Left ventricle myocardium inferior (tissue), 1 donor: ENCODE measurements at regions not wholly inside any gene's neighbourhood (a gene's known extent, or its start where the extent isn't known, plus 50 kb on each side); places are given as distances from the start of the nearest gene placed in this dataset.
A peak's percentile ranks its signal among the peaks of the same experiment; 100 is the strongest.

Experiments used
- DNase-seq: peaks from one replicate; pipeline ENCODE4 v3.0.0-alpha.2; 2020
- H3K27ac ChIP-seq: fragments of 200-600 bp; replicated peaks from 2 replicates; pipeline ENCODE4 v1.8.0; 2021
- H3K27me3 ChIP-seq: fragments of 200-600 bp; 2 replicates; pipeline ENCODE4 v1.8.0; 2021; ENCODE audit warnings: low read depth
- H3K36me3 ChIP-seq: fragments of 200-600 bp; 2 replicates; pipeline ENCODE4 v1.8.0; 2021
- H3K4me1 ChIP-seq: fragments of 200-600 bp; 2 replicates; pipeline ENCODE4 v1.8.0; 2021
- H3K4me3 ChIP-seq: fragments of 200-600 bp; 2 replicates; pipeline ENCODE4 v1.8.0; 2021; ENCODE audit warnings: mild to moderate bottlenecking, moderate library complexity
- H3K9me3 ChIP-seq: fragments of 200-600 bp; replicated peaks from 2 replicates; pipeline ENCODE4 v1.8.0; 2021
- intact Hi-C: fragments of 100-400 bp; cut with micrococcal nuclease; formaldehyde crosslinking; loops from one replicate; pipeline ENCODE4 v1.11.0; 2022
- TF ChIP-seq, protein P1 (sequence below): fragments of 200-600 bp; IDR thresholded peaks from 2 replicates; pipeline ENCODE4 v1.8.0; 2021; ENCODE audit warnings: antibody characterized with exemption, mild to moderate bottlenecking, borderline replicate concordance
- donor health status: DM: no; HTN: yes; CAD: no; lungs with severe emphysema.

DNA sequence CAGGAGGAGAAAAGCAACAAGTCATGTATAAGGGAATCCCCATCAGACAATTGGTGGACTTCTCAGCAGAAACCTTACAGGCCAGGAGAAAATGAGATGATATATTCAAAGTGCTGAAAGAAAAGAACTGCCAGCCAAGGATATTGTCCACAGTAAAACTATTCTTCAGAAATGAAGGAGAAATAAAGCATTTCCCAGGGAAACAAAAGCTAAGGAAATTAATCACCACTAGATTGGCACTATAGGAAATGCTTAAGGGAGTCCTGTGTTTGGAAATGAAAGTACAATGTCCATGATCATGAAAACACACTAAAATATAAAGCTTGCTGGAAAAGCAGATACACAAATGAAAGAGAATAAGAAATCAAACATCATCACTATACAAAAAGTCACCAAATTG lies 282.0 kb downstream of the BLID start:
- TF ChIP-seq, protein P1, sequence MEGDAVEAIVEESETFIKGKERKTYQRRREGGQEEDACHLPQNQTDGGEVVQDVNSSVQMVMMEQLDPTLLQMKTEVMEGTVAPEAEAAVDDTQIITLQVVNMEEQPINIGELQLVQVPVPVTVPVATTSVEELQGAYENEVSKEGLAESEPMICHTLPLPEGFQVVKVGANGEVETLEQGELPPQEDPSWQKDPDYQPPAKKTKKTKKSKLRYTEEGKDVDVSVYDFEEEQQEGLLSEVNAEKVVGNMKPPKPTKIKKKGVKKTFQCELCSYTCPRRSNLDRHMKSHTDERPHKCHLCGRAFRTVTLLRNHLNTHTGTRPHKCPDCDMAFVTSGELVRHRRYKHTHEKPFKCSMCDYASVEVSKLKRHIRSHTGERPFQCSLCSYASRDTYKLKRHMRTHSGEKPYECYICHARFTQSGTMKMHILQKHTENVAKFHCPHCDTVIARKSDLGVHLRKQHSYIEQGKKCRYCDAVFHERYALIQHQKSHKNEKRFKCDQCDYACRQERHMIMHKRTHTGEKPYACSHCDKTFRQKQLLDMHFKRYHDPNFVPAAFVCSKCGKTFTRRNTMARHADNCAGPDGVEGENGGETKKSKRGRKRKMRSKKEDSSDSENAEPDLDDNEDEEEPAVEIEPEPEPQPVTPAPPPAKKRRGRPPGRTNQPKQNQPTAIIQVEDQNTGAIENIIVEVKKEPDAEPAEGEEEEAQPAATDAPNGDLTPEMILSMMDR: no peak
- Histone ChIP-seq H3K36me3 (peaks cover 4% of the 10 kb centered on the region), H3K9me3 (peaks cover 61% of the 10 kb centered on the region), H3K4me3 (no peak overlapping the region), H3K4me1 (no peaks in the 10 kb centered on the region), H3K27me3 (no peaks in the 10 kb centered on the region), H3K27ac (no peak overlapping the region)
- DNase-seq: no peak
- intact Hi-C loops: no loop called here

DNA sequence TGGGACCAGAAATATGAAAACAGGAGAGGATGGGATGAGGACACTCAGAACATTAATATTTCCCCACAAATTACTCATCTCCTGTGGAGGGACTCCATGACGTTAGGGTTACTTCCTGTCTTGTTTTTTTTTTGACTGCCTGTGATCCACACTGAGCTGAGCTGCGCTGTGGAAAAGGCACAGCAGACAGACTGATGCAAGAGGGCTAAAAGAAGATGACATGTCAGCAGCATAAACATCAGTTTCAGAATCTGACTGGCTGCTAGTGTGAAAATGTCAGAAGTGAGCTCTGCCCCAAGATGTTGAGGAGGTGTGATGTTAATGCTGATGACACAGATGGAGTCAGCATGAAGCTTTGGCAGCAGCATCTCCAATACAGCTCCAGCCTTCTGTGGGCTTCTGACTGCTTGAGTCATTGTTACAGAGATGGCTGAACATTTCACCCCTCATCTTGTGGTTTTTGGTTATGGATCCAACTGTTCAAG lies 286.8 kb downstream of the BLID start:
- no peak for DNase-seq
- Histone ChIP-seq H3K9me3 (peaks cover 25% of the 10 kb centered on the region), H3K27me3 (no peaks in the 10 kb centered on the region), H3K4me3 (no peak overlapping the region), H3K4me1 (no peaks in the 10 kb centered on the region), H3K36me3 (peaks cover 4% of the 10 kb centered on the region), H3K27ac (peak overlapping the region; percentile 34)
- TF ChIP-seq, protein P1: no peak
- intact Hi-C loops: no loop called here

DNA sequence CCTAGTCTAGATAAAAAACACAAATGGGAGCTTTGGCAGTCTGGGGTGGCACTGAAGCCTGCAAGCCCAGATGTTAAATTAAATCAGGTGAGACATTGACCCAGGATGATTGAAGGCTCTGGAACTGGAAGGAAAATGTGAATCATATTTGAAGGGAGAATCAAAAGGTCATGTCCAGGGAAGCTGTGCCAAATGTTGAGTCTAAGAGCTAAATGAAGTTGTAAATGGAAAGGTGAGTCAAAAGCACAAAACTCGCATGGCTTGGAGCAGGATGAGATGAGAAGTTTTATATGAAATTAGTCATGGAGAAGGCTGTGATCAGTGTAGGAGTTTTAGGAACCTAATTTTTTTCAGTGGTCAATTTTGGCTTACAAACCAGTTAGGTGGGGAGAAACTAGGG lies 301.1 kb downstream of the BLID start:
- peaks cover 50% of the 10 kb centered on the region for H3K9me3 ChIP-seq

DNA sequence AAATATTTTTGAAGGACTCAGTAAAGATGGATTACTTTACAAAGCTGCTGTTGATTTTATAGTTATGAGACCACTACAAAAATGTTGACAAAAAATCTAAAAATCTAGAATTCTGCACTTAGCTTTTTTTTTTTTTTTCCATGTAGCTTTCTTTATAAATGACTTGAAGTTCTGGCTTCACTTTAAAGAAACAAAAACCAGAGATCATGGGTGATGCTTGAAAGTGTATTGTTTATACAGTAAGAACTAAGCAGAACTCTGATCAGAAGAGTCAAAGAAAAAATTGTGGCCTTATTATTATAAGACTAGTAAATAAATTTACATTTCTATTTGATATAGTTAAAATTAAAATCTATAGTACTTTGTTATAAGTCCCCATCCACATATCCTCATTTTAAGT lies 301.7 kb downstream of the BLID start:
- no peak for DNase-seq
- Histone ChIP-seq H3K4me3 (no peak overlapping the region), H3K36me3 (no peaks in the 10 kb centered on the region), H3K4me1 (no peaks in the 10 kb centered on the region), H3K27me3 (no peaks in the 10 kb centered on the region), H3K27ac (no peak overlapping the region), H3K9me3 (peaks cover 48% of the 10 kb centered on the region)
- intact Hi-C loops: no loop called here
- TF ChIP-seq, protein P1: no peak

More for the DNA sequence above, 301.1 kb downstream of the BLID start:
- H3K4me3 ChIP-seq: no peak overlapping the region
- H3K27ac ChIP-seq: no peak overlapping the region
- no peaks in the 10 kb centered on the region for H3K36me3 ChIP-seq
- TF ChIP-seq, protein P1: no peak
- intact Hi-C loops: no loop called here
- no peaks in the 10 kb centered on the region for H3K4me1 ChIP-seq
- H3K27me3 ChIP-seq: no peaks in the 10 kb centered on the region
- no peak for DNase-seq

DNA sequence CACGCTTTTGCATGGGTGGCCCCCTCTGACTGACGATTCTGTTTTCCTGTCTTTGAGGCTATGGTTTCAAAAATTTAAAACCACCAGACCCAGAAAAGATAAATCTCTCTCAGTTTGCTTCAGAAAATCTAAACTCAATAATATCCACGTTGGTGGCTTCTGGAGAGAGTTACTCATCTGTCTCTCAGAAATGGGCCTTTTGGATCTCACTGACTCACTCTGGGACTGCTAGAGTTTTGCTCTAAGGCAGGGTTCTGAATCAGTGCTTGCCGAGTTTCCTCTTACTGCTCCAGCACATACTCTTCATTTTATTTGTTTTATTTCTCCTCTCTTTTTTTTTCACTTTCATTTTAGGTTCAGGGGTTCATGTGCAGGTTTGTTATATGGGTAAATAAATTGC lies 305.7 kb downstream of the BLID start:
- no peak for DNase-seq
- intact Hi-C loops: no loop called here
- no peak overlapping the region for H3K4me3 ChIP-seq
- peaks cover 31% of the 10 kb centered on the region for H3K9me3 ChIP-seq
- no peak overlapping the region for H3K27ac ChIP-seq
- H3K27me3 ChIP-seq: no peaks in the 10 kb centered on the region
- no peaks in the 10 kb centered on the region for H3K36me3 ChIP-seq
- no peaks in the 10 kb centered on the region for H3K4me1 ChIP-seq
- TF ChIP-seq, protein P1: no peak

DNA sequence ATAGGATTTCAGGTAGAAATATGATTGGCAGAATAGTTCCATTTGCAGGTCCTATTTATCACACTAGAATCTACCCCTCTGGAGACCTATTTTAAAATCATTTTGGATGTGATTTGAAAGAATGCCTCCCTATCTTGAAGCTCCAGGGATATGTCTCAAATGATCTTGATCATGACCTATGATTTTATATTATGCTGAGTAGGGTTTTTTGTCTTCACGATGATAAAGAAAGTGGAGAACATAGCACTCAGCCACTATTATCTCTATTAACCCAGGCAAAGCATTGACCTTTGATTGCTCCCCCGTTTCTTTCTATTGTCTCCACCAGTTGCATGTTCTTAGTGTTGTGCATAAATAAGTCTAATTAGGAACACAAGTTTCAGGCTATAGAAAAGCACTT lies 307.9 kb downstream of the BLID start:
- Histone ChIP-seq H3K36me3 (no peaks in the 10 kb centered on the region), H3K27me3 (no peaks in the 10 kb centered on the region), H3K27ac (no peak overlapping the region), H3K4me3 (no peak overlapping the region), H3K4me1 (no peaks in the 10 kb centered on the region), H3K9me3 (peaks cover 22% of the 10 kb centered on the region)
- TF ChIP-seq, protein P1: no peak
- intact Hi-C loops: no loop called here
- no peak for DNase-seq
